Astrocyte (in vitro differentiated cells and primary cell): ENCODE measurements at regions not wholly inside any gene's neighbourhood (a gene's known extent, or its start where the extent isn't known, plus 50 kb on each side); places are given as distances from the start of the nearest gene placed in this dataset.

Experiments used
- DNase-seq: peaks from one replicate; pipeline ENCODE4 v3.0.0-alpha.2; 2010; ENCODE audit warnings: low read depth
- FAIRE-seq: peaks from 2 replicates; lab custom pipeline; 2011; peaks lifted over from hg19 to GRCh38; lab: Jason Lieb, UNC
- H2AFZ ChIP-seq: 2 replicates; pipeline ENCODE4 v1.6.0; 2012; ENCODE audit warnings: low read depth, low read length, inconsistent platforms
- H3K27ac ChIP-seq: 2 replicates; pipeline ENCODE4 v1.5.1; 2011; ENCODE audit warnings: low read depth, low read length, inconsistent platforms
- H3K27me3 ChIP-seq: 2 replicates; pipeline ENCODE4 v1.6.0; 2011; ENCODE audit warnings: low read length, inconsistent platforms; ENCODE audit not compliant: insufficient read depth
- H3K36me3 ChIP-seq: 2 replicates; pipeline ENCODE4 v1.5.1; 2011; ENCODE audit warnings: low read length, inconsistent platforms; ENCODE audit not compliant: insufficient read depth
- H3K4me1 ChIP-seq: 2 replicates; pipeline ENCODE4 v1.5.1; 2011; ENCODE audit warnings: low read length, inconsistent platforms; ENCODE audit not compliant: insufficient read depth
- H3K4me2 ChIP-seq: 2 replicates; pipeline ENCODE4 v1.6.0; 2012; ENCODE audit warnings: low read length, inconsistent platforms
- H3K4me3 ChIP-seq: 2 replicates; pipeline ENCODE4 v1.5.1; 2011; ENCODE audit warnings: low read depth, mild to moderate bottlenecking, low read length, inconsistent platforms; ENCODE audit not compliant: insufficient read depth
- H3K79me2 ChIP-seq: 2 replicates; pipeline ENCODE4 v1.6.0; 2012; ENCODE audit warnings: mild to moderate bottlenecking, low read length, inconsistent platforms; ENCODE audit not compliant: insufficient read depth
- H3K9ac ChIP-seq: 2 replicates; pipeline ENCODE4 v1.6.0; 2012; ENCODE audit warnings: mild to moderate bottlenecking, low read length, inconsistent platforms
- H3K9me3 ChIP-seq: 2 replicates; pipeline ENCODE4 v1.5.1; 2012; ENCODE audit warnings: low read depth, mild to moderate bottlenecking, low read length, inconsistent platforms; ENCODE audit not compliant: insufficient read depth
- H4K20me1 ChIP-seq: 2 replicates; pipeline ENCODE4 v1.6.0; 2012; ENCODE audit warnings: low read length, inconsistent platforms; ENCODE audit not compliant: insufficient read depth
- H3K27ac Mint-ChIP-seq: one replicate; pipeline ENCODE4 v1.8.0; 2021; ENCODE audit warnings: mild to moderate bottlenecking, mixed read lengths; ENCODE audit not compliant: unreplicated experiment
- H3K27me3 Mint-ChIP-seq: one replicate; pipeline ENCODE4 v1.8.0; 2021; ENCODE audit warnings: low read depth, mixed read lengths; ENCODE audit not compliant: unreplicated experiment
- H3K36me3 Mint-ChIP-seq: one replicate; pipeline ENCODE4 v1.8.0; 2021; ENCODE audit warnings: low read depth, mixed read lengths; ENCODE audit not compliant: unreplicated experiment
- H3K4me1 Mint-ChIP-seq: one replicate; pipeline ENCODE4 v1.8.0; 2021; ENCODE audit warnings: low read depth, mixed read lengths; ENCODE audit not compliant: unreplicated experiment
- H3K4me3 Mint-ChIP-seq: one replicate; pipeline ENCODE4 v1.8.0; 2021; ENCODE audit warnings: mild to moderate bottlenecking, moderate library complexity, mixed read lengths; ENCODE audit not compliant: unreplicated experiment
- H3K9me3 Mint-ChIP-seq: one replicate; pipeline ENCODE4 v1.8.0; 2021; ENCODE audit warnings: mild to moderate bottlenecking, mixed read lengths; ENCODE audit not compliant: unreplicated experiment
- CTCF ChIP-seq: IDR thresholded peaks from 2 replicates; pipeline ENCODE4 v1.5.1; 2011; ENCODE audit warnings: low read depth, mild to moderate bottlenecking, inconsistent platforms, low read length, moderate library complexity; ENCODE audit not compliant: insufficient read depth
- EZH2 ChIP-seq: IDR thresholded peaks from 2 replicates; pipeline ENCODE4 v1.6.1; 2012; ENCODE audit warnings: mild to moderate bottlenecking, low read length, inconsistent platforms; ENCODE audit not compliant: insufficient read depth

DNA sequence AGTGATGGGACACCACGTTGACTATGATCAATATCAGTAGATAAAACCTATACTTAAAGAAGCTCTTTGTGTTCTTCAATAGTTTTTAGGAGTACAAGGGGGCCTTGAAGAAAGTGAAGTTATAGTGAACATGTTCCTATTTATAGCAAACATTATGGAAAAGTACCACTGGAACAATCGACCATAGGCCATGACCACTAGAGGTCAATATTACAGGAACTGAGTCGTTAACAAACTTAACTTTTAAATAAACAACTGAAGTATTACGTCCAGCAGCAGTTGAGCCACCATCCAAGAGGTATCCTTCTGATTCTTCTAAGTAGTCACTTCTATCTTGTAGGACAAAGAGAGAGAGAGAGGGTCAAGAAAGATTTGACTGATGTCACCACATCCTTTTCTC is 391.0 kb upstream of the SLITRK5 start:
- Histone ChIP-seq H3K9ac (no peak overlapping the region), H3K27ac (no peak overlapping the region), H2AFZ (no peak overlapping the region), H3K4me1 (no peaks in the 10 kb centered on the region), H3K79me2 (no peaks in the 10 kb centered on the region), H3K27me3 (no peaks in the 10 kb centered on the region), H3K4me2 (no peak overlapping the region), H3K9me3 (no peaks in the 10 kb centered on the region), H4K20me1 (no peaks in the 10 kb centered on the region), H3K36me3 (no peaks in the 10 kb centered on the region), H3K4me3 (no peak overlapping the region)
- Mint-ChIP-seq H3K4me1 (peaks cover 2% of the 10 kb centered on the region), H3K9me3 (no peaks in the 10 kb centered on the region), H3K36me3 (no peaks in the 10 kb centered on the region), H3K27ac (no peak overlapping the region), H3K27me3 (no peaks in the 10 kb centered on the region), H3K4me3 (no peak overlapping the region)
- DNase-seq, result no peak
- TF ChIP-seq CTCF (no peak), EZH2 (no peak)
- no peak for FAIRE-seq

DNA sequence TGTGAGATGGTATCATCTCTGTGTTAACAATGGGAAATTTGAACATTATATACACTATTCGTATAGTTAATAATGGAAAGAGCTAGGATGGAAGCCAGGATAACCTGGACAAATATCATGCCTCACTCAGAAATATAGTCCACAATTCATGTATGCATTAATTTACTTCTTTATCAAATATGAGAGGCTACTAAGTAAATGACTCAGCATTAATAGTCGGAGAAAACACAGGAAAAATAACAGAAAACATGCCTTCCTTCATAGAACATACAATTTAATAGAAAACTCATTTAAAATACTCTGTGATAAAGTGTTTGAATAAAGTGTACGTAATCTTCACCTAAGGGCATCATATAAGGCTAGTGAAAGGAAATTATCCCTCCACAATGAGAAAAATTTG is 383.4 kb upstream of the SLITRK5 start:
- H3K4me1 Mint-ChIP-seq, result peaks cover 5% of the 10 kb centered on the region
- Histone ChIP-seq H3K79me2 (no peaks in the 10 kb centered on the region), H3K4me3 (no peak overlapping the region), H3K4me2 (no peak overlapping the region), H4K20me1 (no peaks in the 10 kb centered on the region), H3K36me3 (no peaks in the 10 kb centered on the region), H3K27me3 (no peaks in the 10 kb centered on the region), H2AFZ (no peak overlapping the region), H3K4me1 (no peaks in the 10 kb centered on the region), H3K27ac (no peak overlapping the region), H3K9ac (no peak overlapping the region), H3K9me3 (no peaks in the 10 kb centered on the region)
- H3K9me3 Mint-ChIP-seq, result no peaks in the 10 kb centered on the region
- no peak for FAIRE-seq
- no peak for TF ChIP-seq CTCF
- TF ChIP-seq EZH2, result no peak
- no peak for DNase-seq
- H3K27me3 Mint-ChIP-seq, result no peaks in the 10 kb centered on the region
- no peak overlapping the region for H3K27ac Mint-ChIP-seq
- no peak overlapping the region for H3K4me3 Mint-ChIP-seq
- H3K36me3 Mint-ChIP-seq, result no peaks in the 10 kb centered on the region

GRCh38 chr13:87295636-87296035 is 375.5 kb upstream of the SLITRK5 start:
- Histone ChIP-seq H3K27me3 (no peaks in the 10 kb centered on the region), H3K9me3 (no peaks in the 10 kb centered on the region), H3K4me1 (no peaks in the 10 kb centered on the region), H3K9ac (no peak overlapping the region), H2AFZ (no peak overlapping the region), H3K4me3 (no peak overlapping the region), H4K20me1 (no peaks in the 10 kb centered on the region), H3K36me3 (no peaks in the 10 kb centered on the region), H3K4me2 (no peak overlapping the region), H3K27ac (no peak overlapping the region), H3K79me2 (no peaks in the 10 kb centered on the region)
- Mint-ChIP-seq H3K36me3 (no peaks in the 10 kb centered on the region), H3K9me3 (no peaks in the 10 kb centered on the region), H3K27me3 (no peaks in the 10 kb centered on the region), H3K4me3 (no peak overlapping the region), H3K27ac (peak overlapping the region; percentile 73), H3K4me1 (peaks cover 17% of the 10 kb centered on the region)
- DNase-seq (peak; percentile 27), FAIRE-seq (no peak)
- TF ChIP-seq CTCF (no peak), EZH2 (no peak)
